Bone marrow (tissue), 2 donors: ENCODE measurements at regions not wholly inside any gene's neighbourhood (a gene's known extent, or its start where the extent isn't known, plus 50 kb on each side); places are given as distances from the start of the nearest gene placed in this dataset.
"Not testable (repeated sequence)": the region's sequence is repeated elsewhere in the genome, so short reads cannot be mapped to it uniquely, and the experiment has no call there.

Source experiments
- DNase-seq, 2 donors: peaks; one replicate each; lab custom pipeline; 2025; lab: John Stamatoyannopoulos, UW

- DNase-seq: no peak
These were observed 101.4 kb upstream of the IL15 start for GRCh38 chr4:141534985-141535384.

DNA sequence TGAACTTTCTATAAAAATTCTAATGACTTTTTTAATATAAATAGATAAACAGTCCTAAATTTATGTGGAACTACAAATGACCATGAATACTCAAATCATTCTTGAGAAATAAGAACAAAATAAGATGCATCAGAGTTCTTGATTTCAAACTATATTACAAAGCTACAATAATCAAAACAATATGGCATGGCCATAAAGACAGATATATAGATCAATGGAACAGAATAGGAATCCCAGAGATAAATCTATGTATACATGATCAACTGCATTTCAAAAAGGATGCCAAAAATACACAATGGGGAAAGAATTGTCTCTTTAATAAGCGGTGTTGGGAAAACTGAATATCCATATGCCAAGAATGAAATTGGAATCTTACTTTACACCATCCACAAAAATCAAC is 98.4 kb upstream of the IL15 start:
- no peak for DNase-seq

GRCh38 chr4:141540643-141541042 is 95.7 kb upstream of the IL15 start:
- no peak for DNase-seq

- DNase-seq: no peak
These were observed 94.5 kb upstream of the IL15 start for GRCh38 chr4:141541851-141542250.

GRCh38 chr4:141543176-141543575 is 93.2 kb upstream of the IL15 start:
- no peak for DNase-seq

DNA sequence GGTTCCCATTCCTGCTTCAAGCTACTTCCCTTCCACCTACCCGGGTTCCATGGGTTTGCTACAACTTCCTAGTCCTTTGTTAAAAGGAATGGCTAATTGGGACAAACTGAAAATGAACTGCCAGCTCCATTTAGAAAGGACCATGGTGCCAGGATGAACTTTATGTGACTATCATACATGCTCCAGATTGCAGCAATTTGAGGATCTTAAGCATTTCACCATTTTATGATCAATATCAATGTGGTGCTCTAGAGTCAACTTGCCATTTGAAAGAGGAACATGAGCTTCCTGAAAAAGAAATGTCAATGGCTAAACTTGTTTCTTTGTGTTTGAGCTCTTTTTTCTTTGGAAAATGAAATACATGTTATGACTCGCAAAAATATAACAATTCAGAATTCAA is 92.7 kb upstream of the IL15 start:
- no peak for DNase-seq

GRCh38 chr4:141548791-141549190 is 87.6 kb upstream of the IL15 start:
- DNase-seq: no peak

DNA sequence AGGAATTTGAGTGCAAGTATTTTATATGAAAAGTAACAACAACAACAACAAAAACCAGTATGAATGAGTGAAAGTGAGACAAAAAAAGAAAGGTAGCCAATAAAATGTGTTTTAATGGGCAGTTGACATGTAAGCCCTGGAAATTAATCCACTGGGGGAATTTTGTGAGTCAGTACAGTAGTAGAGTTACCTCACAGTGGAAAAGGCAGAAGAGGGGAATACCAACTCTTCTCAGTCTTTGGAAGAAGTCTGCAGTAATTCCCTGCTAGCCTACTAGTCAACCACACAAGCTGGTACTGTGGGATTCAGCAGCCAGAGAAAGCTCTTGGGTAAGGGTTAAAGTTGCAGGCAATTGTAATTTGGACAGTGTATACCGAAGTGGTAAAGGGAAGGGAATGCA is 76.3 kb upstream of the IL15 start:
- DNase-seq: no peak

DNA sequence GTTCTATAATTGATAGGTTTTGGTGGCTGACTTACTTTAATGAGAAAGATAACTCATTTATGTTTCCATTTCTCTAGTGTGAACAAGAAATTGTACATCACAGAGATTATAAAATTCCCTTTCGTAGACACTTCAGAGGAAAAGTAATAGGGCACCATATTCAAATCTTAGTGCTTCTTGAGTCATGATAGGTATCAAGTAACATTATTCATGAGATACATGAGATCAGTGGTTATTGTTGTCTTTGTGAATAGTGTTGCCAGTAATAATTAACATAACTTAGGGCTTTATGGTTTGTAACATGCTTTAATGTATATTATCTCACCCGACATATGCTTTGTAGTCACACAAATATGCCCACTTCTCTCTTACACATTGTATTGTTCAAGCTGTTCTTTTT is 73.7 kb upstream of the IL15 start:
- DNase-seq: no peak

DNA sequence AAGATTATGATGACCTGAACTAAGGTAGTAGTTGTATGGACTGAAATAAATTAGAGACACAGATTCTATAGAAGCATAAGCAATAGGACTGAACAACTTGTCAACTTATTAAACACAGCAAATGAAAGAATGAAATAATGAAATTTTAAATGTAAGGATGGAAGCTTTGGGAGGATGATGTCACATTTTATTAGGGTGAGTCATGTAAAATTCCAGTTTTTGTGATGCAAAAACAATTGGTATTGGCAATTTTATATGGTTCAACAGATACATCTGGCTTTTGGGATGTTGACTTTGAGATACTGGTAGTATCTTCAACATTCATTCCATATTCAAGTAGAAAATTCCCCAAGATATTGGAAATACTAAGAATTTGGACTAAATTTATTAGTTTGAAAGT is 72.7 kb upstream of the IL15 start:
- no peak for DNase-seq

DNA sequence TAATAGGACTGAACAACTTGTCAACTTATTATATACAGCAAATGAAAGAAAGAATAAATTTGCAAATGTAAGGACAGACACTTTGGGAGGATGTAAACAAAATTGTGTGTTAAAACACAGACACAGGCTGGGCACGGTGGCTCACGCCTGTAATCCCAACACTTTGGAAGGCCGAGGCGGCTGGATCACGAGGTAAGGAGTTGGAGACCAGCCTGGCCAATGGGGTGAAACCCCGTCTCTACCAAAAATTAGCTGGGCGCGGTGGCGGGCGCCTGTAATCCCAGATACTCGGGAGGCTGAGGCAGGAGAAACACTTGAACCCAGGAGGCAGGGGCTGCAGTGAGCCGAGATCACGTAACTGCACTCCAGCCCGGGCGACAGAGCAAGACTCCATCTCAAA is 71.4 kb upstream of the IL15 start:
- DNase-seq: not testable (repeated sequence)

DNA sequence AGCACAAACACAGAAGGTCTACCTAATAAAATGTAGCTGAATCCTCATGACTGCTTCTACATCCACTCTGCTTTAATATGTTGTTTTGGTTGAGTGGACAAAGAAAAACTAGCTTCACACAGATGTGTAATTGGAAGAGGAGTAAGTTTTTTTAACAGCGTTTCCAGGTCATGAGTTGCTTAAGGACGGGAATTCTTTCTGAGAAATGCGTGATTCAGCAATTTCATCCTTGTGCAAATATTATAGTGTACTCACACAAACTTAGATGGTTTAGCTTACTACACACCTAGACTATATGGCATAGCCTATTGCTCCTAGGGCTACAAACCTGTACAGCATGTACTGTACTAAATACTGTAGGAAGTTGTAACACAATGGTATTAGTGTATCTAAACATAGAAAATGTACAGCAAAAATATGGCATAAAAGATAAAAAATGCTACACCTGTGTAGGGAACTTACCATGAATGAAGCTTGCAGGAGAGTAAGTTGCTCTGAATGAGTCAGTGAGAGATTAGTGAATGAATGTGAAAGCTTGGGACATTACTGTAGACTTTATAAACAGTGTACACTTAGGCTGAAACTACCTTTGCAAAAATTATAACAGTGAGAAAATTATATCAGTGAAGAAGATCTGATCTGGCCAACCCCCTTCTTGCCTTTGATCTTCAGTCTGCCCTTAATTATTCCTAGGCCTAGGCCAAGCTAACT is 70.8 kb upstream of the IL15 start:
- no peak for DNase-seq

GRCh38 chr4:141567326-141567915 is 69.0 kb upstream of the IL15 start:
- DNase-seq: no peak

DNA sequence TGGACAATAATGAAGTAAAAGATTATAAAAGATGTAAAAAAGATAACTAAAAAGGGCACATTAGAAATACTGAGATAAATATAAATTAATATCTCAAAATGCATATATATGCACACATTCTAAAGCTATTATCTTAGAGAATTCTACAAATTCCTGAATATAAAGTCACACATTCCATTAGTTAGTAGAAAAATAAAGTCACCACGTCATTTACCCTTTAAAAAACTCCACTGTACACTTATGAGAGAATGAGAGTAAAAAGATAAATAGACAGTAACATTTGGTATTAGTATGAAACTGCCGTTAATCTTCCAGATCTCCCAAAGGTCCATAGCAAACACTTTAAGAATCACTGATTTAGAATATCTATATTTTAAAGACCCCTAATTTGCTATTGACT is 67.2 kb upstream of the IL15 start:
- no peak for DNase-seq

GRCh38 chr4:141570290-141570689 is 66.1 kb upstream of the IL15 start:
- DNase-seq: no peak

DNA sequence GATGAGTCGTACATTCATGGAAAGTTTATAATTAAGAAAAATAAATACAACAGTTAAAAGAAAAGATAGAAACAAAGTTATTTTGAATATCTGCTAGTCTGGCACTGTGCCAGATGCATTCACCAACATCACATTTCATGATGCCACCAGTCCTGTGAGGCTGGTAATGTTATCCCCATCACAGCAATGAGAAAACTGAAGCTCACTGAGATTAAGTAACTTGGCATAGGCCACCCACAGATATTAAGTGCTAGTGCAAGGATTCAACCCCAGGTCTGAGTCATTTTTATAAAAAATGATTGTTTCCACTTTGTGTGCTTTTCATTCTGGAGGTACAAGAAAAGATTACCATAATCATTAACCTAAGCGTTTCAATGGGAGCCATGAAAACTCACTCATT is 65.0 kb upstream of the IL15 start:
- no peak for DNase-seq

DNA sequence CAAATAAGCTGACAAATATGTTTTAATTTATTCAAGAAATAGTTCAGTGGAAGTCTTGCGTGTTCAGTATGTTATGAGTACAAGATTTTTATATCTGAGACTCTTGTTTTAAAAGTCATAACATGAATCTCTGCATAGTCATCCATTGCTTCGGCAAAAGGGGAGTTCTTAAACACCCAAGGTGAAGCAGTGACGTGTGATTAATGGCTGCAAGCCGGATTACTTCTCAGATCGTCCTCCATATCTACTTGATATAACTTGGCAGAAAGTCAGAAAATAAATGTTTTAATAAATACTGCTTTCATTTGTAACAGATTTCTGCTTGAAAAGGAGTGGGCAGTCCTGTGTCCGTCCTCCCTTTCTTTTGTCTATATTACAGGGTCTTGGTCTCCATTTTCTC is 64.6 kb upstream of the IL15 start:
- DNase-seq: no peak

DNA sequence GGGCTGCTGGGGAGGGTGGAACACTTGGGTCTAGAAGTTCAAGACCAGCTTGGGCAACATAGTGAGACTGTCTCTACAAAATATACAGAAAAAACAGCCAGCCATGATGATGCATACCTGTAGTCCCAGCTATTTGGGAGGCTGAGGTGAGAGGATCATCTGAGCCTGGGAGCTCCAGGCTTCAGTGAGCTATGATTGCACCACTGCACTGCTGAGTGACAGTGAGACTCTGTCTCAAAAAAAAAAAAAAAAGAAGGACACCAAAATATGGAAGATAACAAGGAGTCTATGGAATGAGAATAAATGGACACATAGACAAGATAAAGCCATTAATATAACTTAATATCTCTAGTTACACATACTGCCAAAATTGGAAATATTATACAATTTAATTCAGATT is 62.7 kb upstream of the IL15 start:
- DNase-seq: no peak

DNA sequence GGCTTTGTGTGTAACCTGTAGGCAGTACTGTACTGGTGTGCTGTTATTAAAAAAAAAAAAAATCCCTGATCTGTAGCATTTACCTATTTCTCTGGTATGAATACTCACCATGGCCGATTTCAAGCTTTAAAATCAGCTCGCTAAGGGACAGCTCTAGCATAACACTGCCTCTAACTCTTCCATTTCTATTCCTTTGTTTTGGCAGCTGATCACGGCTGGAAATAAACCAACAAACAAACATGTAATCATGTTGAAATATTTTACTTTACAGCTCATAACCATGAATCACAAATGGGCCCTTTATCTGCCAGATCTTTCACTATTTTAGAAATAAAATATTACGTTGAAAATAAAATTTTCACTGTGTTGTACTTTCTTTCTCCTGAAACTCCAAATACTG is 60.5 kb upstream of the IL15 start:
- no peak for DNase-seq

GRCh38 chr4:141576585-141577110 is 59.7 kb upstream of the IL15 start:
- no peak for DNase-seq

GRCh38 chr4:141578451-141578850 is 57.9 kb upstream of the IL15 start:
- no peak for DNase-seq

DNA sequence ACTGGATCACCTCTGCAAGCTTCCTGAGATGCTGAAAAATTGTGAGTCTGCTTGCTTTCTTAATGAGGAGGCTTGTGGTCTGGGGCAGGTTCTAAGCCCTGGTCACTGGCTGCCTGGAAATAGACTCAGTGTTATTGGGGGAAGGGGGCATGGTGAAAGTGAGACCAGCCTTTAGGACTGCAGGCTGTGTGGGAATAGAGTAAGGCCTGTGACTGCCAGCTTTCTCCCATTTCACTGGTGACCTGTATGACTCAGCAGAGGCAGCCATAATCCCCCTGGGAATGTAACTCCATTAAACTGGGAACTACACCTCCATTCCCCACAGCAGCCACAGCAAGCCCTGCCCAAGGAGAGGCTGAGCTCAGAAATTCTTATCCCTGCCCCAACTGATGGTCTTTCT is 55.9 kb upstream of the IL15 start:
- no peak for DNase-seq
